K562 (cell line): ENCODE measurements at regions not wholly inside any gene's neighbourhood (a gene's known extent, or its start where the extent isn't known, plus 50 kb on each side); places are given as distances from the start of the nearest gene placed in this dataset.

Source experiments
- FOXK2 ChIP-seq, 2 experiments: fragments of 450-650 bp; IDR thresholded peaks in 1 of 2; conservative IDR thresholded peaks in 1 of 2; 2 replicates each; pipeline ENCODE4 v1.6.1; 2016; ENCODE audit warnings: low read depth in 2 of 2, mild to moderate bottlenecking in 1 of 2
- JUNB ChIP-seq: fragments of 450-650 bp; formaldehyde crosslinking; conservative IDR thresholded peaks from 2 replicates; pipeline ENCODE4 v1.4.0; 2020; ENCODE audit warnings: mild to moderate bottlenecking
- MBD2 ChIP-seq: sonication (generic); IDR thresholded peaks from 2 replicates; pipeline ENCODE4 v1.6.1; 2016; ENCODE audit warnings: low read depth, borderline replicate concordance
- OTX1 ChIP-seq: fragments of 450-650 bp; formaldehyde crosslinking; IDR thresholded peaks from 2 replicates; pipeline ENCODE4 v1.4.0; 2022; ENCODE audit warnings: mild to moderate bottlenecking
- POLR2G ChIP-seq: fragments of 200-400 bp; formaldehyde crosslinking; IDR thresholded peaks from 2 replicates; pipeline ENCODE4 v1.6.1; 2017; ENCODE audit warnings: low read depth, mild to moderate bottlenecking, antibody characterized with exemption, low read length, moderate library complexity
- PTRF ChIP-seq: fragments of 450-650 bp; IDR thresholded peaks from 2 replicates; pipeline ENCODE4 v1.6.1; 2016; ENCODE audit warnings: mild to moderate bottlenecking, missing genetic modification characterization, missing compliant biosample characterization
- RCOR1 ChIP-seq, 2 experiments: IDR thresholded peaks; 2 replicates each; pipeline ENCODE4 v1.6.1; 2012; ENCODE audit warnings: low read depth in 2 of 2, low read length in 2 of 2, borderline replicate concordance in 1 of 2, improper control_type of control experiment in 1 of 2
- ZNF407 ChIP-seq: fragments of 450-650 bp; IDR thresholded peaks from 2 replicates; pipeline ENCODE4 v1.6.1; 2016; ENCODE audit warnings: low read depth
- TF ChIP-seq, protein P1 (sequence below), 2 experiments: fragments of 450-650 bp; IDR thresholded peaks; 2 replicates each; pipeline ENCODE4 v1.6.1; 2016; ENCODE audit warnings: mild to moderate bottlenecking in 2 of 2, borderline replicate concordance in 1 of 2, low read depth in 1 of 2, moderate library complexity in 1 of 2
- TF ChIP-seq, protein P2 (sequence below), 2 experiments: fragments of 250-450 bp in 1 of 2; fragments of 450-650 bp in 1 of 2; sonication (Bioruptor Pico) in 1 of 2; IDR thresholded peaks; 2 replicates each; pipeline versions ENCODE4 v1.6.1 to v1.8.0; 2016 to 2021; ENCODE audit warnings: mild to moderate bottlenecking in 2 of 2, moderate library complexity in 2 of 2, missing compliant biosample characterization in 1 of 2, missing genetic modification characterization in 1 of 2

- TF ChIP-seq, protein P1, sequence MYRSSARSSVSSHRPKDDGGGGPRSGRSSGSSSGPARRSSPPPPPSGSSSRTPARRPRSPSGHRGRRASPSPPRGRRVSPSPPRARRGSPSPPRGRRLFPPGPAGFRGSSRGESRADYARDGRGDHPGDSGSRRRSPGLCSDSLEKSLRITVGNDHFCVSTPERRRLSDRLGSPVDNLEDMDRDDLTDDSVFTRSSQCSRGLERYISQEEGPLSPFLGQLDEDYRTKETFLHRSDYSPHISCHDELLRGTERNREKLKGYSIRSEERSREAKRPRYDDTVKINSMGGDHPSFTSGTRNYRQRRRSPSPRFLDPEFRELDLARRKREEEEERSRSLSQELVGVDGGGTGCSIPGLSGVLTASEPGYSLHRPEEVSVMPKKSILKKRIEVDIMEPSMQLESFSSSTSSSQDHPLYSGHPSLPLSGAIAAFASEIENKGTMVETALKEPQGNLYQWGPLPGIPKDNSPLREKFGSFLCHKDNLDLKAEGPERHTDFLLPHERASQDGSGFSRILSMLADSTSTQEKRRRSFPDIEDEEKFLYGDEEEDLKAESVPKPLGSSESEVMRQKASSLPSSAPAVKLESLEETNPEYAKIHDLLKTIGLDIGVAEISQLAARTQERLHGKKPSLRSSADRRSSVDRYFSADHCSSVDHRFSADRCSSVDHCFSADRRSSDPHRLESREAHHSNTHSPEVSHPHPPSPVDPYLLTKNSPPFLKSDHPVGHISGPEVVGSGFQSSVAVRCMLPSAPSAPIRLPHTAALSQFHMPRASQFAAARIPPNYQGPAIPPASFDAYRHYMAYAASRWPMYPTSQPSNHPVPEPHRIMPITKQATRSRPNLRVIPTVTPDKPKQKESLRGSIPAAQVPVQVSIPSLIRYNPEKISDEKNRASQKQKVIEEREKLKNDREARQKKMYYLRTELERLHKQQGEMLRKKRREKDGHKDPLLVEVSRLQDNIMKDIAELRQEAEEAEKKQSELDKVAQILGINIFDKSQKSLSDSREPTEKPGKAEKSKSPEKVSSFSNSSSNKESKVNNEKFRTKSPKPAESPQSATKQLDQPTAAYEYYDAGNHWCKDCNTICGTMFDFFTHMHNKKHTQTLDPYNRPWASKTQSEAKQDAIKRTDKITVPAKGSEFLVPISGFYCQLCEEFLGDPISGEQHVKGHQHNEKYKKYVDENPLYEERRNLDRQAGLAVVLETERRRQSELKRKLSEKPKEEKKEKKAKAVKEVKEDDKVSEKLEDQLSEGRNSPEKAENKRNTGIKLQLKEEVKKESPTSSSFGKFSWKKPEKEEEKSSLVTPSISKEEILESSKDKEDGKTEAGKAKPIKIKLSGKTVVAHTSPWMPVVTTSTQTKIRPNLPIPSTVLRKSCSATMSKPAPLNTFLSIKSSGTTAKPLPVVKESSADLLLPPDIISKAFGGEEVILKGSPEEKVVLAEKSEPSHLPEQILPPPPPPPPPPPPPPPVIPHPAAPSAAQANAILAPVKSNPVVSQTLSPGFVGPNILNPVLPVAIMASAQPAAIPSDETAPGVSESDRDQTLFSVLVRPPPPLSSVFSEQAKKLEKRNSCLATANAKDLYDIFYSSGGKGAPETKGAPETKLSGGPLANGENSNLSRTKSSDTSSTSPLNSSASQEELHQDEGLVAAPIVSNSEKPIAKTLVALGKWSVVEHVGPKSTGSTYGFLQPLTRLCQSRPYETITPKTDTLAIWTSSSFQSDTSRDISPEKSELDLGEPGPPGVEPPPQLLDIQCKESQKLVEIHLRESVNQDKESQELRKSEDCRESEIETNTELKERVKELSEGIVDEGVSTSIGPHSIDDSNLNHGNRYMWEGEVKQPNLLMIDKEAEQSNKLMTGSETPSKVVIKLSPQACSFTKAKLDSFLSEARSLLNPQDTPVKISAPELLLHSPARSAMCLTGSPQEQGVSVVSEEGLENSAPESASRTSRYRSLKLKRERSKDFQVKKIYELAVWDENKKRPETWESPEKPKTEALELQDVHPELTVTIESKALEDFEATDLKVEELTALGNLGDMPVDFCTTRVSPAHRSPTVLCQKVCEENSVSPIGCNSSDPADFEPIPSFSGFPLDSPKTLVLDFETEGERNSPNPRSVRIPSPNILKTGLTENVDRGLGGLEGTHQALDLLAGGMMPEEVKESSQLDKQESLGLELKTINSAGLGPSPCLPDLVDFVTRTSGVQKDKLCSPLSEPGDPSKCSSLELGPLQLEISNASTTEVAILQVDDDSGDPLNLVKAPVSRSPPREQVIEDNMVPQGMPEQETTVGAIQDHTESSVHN (IDR thresholded peaks at IDR 0.05; ENCODE audit: borderline replicate concordance in 1 of 2, low read depth in 1 of 2), result no peak
- 0 out of 4 replicates have a peak, but pooled peaks of 1 of the 2 experiments have one; percentile 15 for TF ChIP-seq RCOR1 (IDR thresholded peaks at IDR 0.05; ENCODE audit: borderline replicate concordance in 1 of 2, low read depth in 2 of 2, low read length in 2 of 2)
- TF ChIP-seq, protein P2, sequence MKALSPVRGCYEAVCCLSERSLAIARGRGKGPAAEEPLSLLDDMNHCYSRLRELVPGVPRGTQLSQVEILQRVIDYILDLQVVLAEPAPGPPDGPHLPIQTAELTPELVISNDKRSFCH (CRISPR knock-in tag; IDR thresholded peaks at IDR 0.05), result no peak
- TF ChIP-seq, protein P2 (tag; IDR thresholded peaks at IDR 0.05), result peak; percentile 66; the same call in 1 of the 2 replicates
- peak; percentile 37; the same call in 1 of the 2 replicates for TF ChIP-seq POLR2G
- peak; percentile 83; the same call in 1 of the 2 replicates for TF ChIP-seq OTX1 (CRISPR knock-in tag)
- TF ChIP-seq ZNF407, result no peak
- no peak for TF ChIP-seq JUNB (CRISPR knock-in tag)
- no peak for TF ChIP-seq PTRF (tag)
- peak; percentile 17 to 24; a peak in 1 of 4 replicates for TF ChIP-seq FOXK2 (conservative IDR thresholded peaks at IDR 0.05 in 1 of 2, IDR thresholded peaks at IDR 0.05 in 1 of 2; ENCODE audit: low read depth in 2 of 2)
- TF ChIP-seq MBD2, result no peak
These were observed 366.1 kb upstream of the ATXN7L3B start (continued) for GRCh38 chr12:74171478-74171909.
